NCI-H1092 (cell line): ENCODE measurements at regions not wholly inside any gene's neighbourhood (a gene's known extent, or its start where the extent isn't known, plus 50 kb on each side); places are given as distances from the start of the nearest gene placed in this dataset.
"Not testable (repeated sequence)": the region's sequence is repeated elsewhere in the genome, so short reads cannot be mapped to it uniquely, and the experiment has no call there.

Experiments used
- DNase-seq: peaks from one replicate; lab custom pipeline; 2025; lab: John Stamatoyannopoulos, UW

- not testable (repeated sequence) for DNase-seq
Observed at GRCh38 chr13:44149231-44149630, 224.4 kb upstream of the SERP2 start.

GRCh38 chr13:44149821-44150220, 223.8 kb upstream of the SERP2 start:
- no peak for DNase-seq

GRCh38 chr13:44151474-44151873, 222.2 kb upstream of the SERP2 start:
- DNase-seq, result no peak

GRCh38 chr13:44153496-44153895, 220.1 kb upstream of the SERP2 start:
- no peak for DNase-seq

GRCh38 chr13:44155422-44156293, 218.0 kb upstream of the SERP2 start:
- DNase-seq, result no peak

GRCh38 chr13:44156294-44156658, 217.3 kb upstream of the SERP2 start:
- DNase-seq, result no peak

- no peak for DNase-seq
Observed at GRCh38 chr13:44157606-44158005, 216.0 kb upstream of the SERP2 start.

GRCh38 chr13:44158098-44158521, 215.5 kb upstream of the SERP2 start:
- DNase-seq, result no peak

- DNase-seq, result no peak
Observed at GRCh38 chr13:44158881-44159632, 214.6 kb upstream of the SERP2 start.

- no peak for DNase-seq
Observed at GRCh38 chr13:44159633-44160279, 213.9 kb upstream of the SERP2 start.

GRCh38 chr13:44160591-44161191, 212.9 kb upstream of the SERP2 start:
- no peak for DNase-seq

GRCh38 chr13:44163108-44163507, 210.5 kb upstream of the SERP2 start:
- DNase-seq, result no peak

- DNase-seq, result no peak
Observed at GRCh38 chr13:44165221-44165888, 208.3 kb upstream of the SERP2 start.

- DNase-seq, result no peak
Observed at GRCh38 chr13:44165889-44166496, 207.6 kb upstream of the SERP2 start.

- no peak for DNase-seq
Observed at GRCh38 chr13:44169018-44169911, 204.4 kb upstream of the SERP2 start.

GRCh38 chr13:44170731-44171130, 202.9 kb upstream of the SERP2 start:
- DNase-seq, result no peak

GRCh38 chr13:44171156-44171555, 202.5 kb upstream of the SERP2 start:
- no peak for DNase-seq

- DNase-seq, result no peak
Observed at GRCh38 chr13:44171861-44172260, 201.8 kb upstream of the SERP2 start.

GRCh38 chr13:44172281-44172810, 201.3 kb upstream of the SERP2 start:
- DNase-seq, result no peak
